ENCODE measurements at regions not wholly inside any gene's neighbourhood (a gene's known extent, or its start where the extent isn't known, plus 50 kb on each side); places are given as distances from the start of the nearest gene placed in this dataset.
"Not testable (repeated sequence)": the region's sequence is repeated elsewhere in the genome, so short reads cannot be mapped to it uniquely, and the experiment has no call there.

GRCh38 chr2:14781142-14781541 is 148.6 kb downstream of the LRATD1 start:
- WGBS (ENCODE audit: insufficient coverage) = 81% methylated on average over 3 of the region's 4 CpGs
- POLR2A ChIA-PET = no interaction called here
- Histone ChIP-seq H3K27me3 (replicated peaks in 1 of 4; ENCODE audit: control extremely low read depth in 1 of 4, control insufficient read depth in 3 of 4, insufficient read depth in 4 of 4, low read length in 3 of 4) (no peaks in the 10 kb centered on the region), H3K9me3 (ENCODE audit: control extremely low read depth in 1 of 3, control insufficient read depth in 2 of 3, insufficient read depth in 1 of 3, low read length in 2 of 3) (no peaks in the 10 kb centered on the region), H3K9ac (ENCODE audit: low read length) (no peak overlapping the region), H2AFZ (ENCODE audit: insufficient read depth, low read depth, low read length, poor library complexity, severe bottlenecking) (no peak overlapping the region), H3K79me2 (ENCODE audit: control insufficient read depth, insufficient read depth, low read length) (no peaks in the 10 kb centered on the region), H3K4me2 (replicated peaks; ENCODE audit: low read depth, low read length, poor library complexity, severe bottlenecking) (no peak overlapping the region), H3K4me1 (ENCODE audit: control insufficient read depth in 2 of 2, insufficient read depth in 2 of 2, low read length in 2 of 2) (no peaks in the 10 kb centered on the region), H3K36me3 (replicated peaks in 1 of 2; ENCODE audit: control extremely low read depth in 1 of 2, control insufficient read depth in 1 of 2, extremely low read depth in 1 of 2, insufficient read depth in 2 of 2, low read length in 1 of 2) (no peaks in the 10 kb centered on the region), H3K4me3 (ENCODE audit: control extremely low read depth in 1 of 5, extremely low read depth in 1 of 5, insufficient read depth in 1 of 5, low read depth in 2 of 5, low read length in 4 of 5) (no peak overlapping the region), H4K20me1 (ENCODE audit: control insufficient read depth, insufficient read depth, low read length, poor library complexity, severe bottlenecking) (no peaks in the 10 kb centered on the region), H3K27ac (ENCODE audit: low read length in 2 of 2) (no peak overlapping the region)
- CTCF ChIA-PET = no interaction called here
- no peak overlapping the region for H3K27ac Mint-ChIP-seq
- H3K4me3 Mint-ChIP-seq = no peak overlapping the region
- no peak for TF ChIP-seq CTCF (IDR thresholded peaks at IDR 0.05)
- TF ChIP-seq EZH2 (IDR thresholded peaks at IDR 0.05; ENCODE audit: borderline replicate concordance, insufficient read depth, low read depth, low read length, poor library complexity, severe bottlenecking) = no peak
- intact Hi-C loops (cut with micrococcal nuclease) = no loop called here
- peaks cover 8% of the 10 kb centered on the region for H3K9me3 Mint-ChIP-seq (ENCODE audit: insufficient read depth)
- H3K27me3 Mint-ChIP-seq = no peaks in the 10 kb centered on the region
- H3K4me1 Mint-ChIP-seq = no peaks in the 10 kb centered on the region
- DNase-seq (no peak), ATAC-seq (ENCODE audit: low read depth) (no peak)

- ATAC-seq (ENCODE audit: low read depth); H3K79me2 ChIP-seq (ENCODE audit: control insufficient read depth, insufficient read depth, low read length); H3K9ac ChIP-seq (ENCODE audit: low read length); H3K27ac Mint-ChIP-seq; H3K4me2 ChIP-seq (replicated peaks; ENCODE audit: low read depth, low read length, poor library complexity, severe bottlenecking); H4K20me1 ChIP-seq (ENCODE audit: control insufficient read depth, insufficient read depth, low read length, poor library complexity, severe bottlenecking); H3K4me1 Mint-ChIP-seq; H3K36me3 ChIP-seq (replicated peaks in 1 of 2; ENCODE audit: control extremely low read depth in 1 of 2, control insufficient read depth in 1 of 2, extremely low read depth in 1 of 2, insufficient read depth in 2 of 2, low read length in 1 of 2); H3K4me3 ChIP-seq (ENCODE audit: control extremely low read depth in 1 of 5, extremely low read depth in 1 of 5, insufficient read depth in 1 of 5, low read depth in 2 of 5, low read length in 4 of 5); H3K9me3 Mint-ChIP-seq (ENCODE audit: insufficient read depth); H3K27ac ChIP-seq (ENCODE audit: low read length in 2 of 2); H3K4me3 Mint-ChIP-seq; H3K9me3 ChIP-seq (ENCODE audit: control extremely low read depth in 1 of 3, control insufficient read depth in 2 of 3, insufficient read depth in 1 of 3, low read length in 2 of 3); H2AFZ ChIP-seq (ENCODE audit: insufficient read depth, low read depth, low read length, poor library complexity, severe bottlenecking); H3K4me1 ChIP-seq (ENCODE audit: control insufficient read depth in 2 of 2, insufficient read depth in 2 of 2, low read length in 2 of 2); DNase-seq; intact Hi-C loops (cut with micrococcal nuclease); POLR2A ChIA-PET; H3K27me3 Mint-ChIP-seq; CTCF ChIA-PET; H3K27me3 ChIP-seq (replicated peaks in 1 of 4; ENCODE audit: control extremely low read depth in 1 of 4, control insufficient read depth in 3 of 4, insufficient read depth in 4 of 4, low read length in 3 of 4): not testable (repeated sequence)
- 75% methylated on average over 2 of the region's 9 CpGs for WGBS (ENCODE audit: insufficient coverage)
Observed at GRCh38 chr2:14788814-14789213, 156.3 kb downstream of the LRATD1 start.

Data from B cell (primary cell).